Gastroesophageal sphincter (tissue), 3 donors: ENCODE measurements at regions not wholly inside any gene's neighbourhood (a gene's known extent, or its start where the extent isn't known, plus 50 kb on each side); places are given as distances from the start of the nearest gene placed in this dataset.

Experiments used
- POLR2A ChIP-seq, 2 donors: fragments of 450-650 bp; IDR thresholded peaks; one replicate each; pipeline ENCODE4 v1.6.1; 2017; ENCODE audit warnings: antibody characterized with exemption in 2 of 2, mild to moderate bottlenecking in 2 of 2, moderate library complexity in 1 of 2
- TF ChIP-seq, protein P1 (sequence below), 4 experiments: fragments of 200-600 bp in 2 of 4; fragments of 450-650 bp in 2 of 4; sonication (generic) in 1 of 4; IDR thresholded peaks; one replicate each; pipeline ENCODE4 v1.5.1; 2017 to 2019; ENCODE audit warnings: antibody characterized with exemption in 4 of 4, mild to moderate bottlenecking in 2 of 4, moderate library complexity in 2 of 4

- TF ChIP-seq, protein P1, sequence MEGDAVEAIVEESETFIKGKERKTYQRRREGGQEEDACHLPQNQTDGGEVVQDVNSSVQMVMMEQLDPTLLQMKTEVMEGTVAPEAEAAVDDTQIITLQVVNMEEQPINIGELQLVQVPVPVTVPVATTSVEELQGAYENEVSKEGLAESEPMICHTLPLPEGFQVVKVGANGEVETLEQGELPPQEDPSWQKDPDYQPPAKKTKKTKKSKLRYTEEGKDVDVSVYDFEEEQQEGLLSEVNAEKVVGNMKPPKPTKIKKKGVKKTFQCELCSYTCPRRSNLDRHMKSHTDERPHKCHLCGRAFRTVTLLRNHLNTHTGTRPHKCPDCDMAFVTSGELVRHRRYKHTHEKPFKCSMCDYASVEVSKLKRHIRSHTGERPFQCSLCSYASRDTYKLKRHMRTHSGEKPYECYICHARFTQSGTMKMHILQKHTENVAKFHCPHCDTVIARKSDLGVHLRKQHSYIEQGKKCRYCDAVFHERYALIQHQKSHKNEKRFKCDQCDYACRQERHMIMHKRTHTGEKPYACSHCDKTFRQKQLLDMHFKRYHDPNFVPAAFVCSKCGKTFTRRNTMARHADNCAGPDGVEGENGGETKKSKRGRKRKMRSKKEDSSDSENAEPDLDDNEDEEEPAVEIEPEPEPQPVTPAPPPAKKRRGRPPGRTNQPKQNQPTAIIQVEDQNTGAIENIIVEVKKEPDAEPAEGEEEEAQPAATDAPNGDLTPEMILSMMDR (IDR thresholded peaks at IDR 0.05) = no peak
- no peak for TF ChIP-seq POLR2A (IDR thresholded peaks at IDR 0.05)
Observed at GRCh38 chr4:176981551-176981950, 188.8 kb upstream of the VEGFC start.
